CD4-positive, alpha-beta T cell (primary cell): ENCODE measurements at regions not wholly inside any gene's neighbourhood (a gene's known extent, or its start where the extent isn't known, plus 50 kb on each side); places are given as distances from the start of the nearest gene placed in this dataset.

Experiments used
- ATAC-seq: fragments of 200-7000 bp; cut with Tn5 transposase; one replicate; pipeline ENCODE4 v1.10.0; 2022; ENCODE audit warnings: mild to moderate bottlenecking; ENCODE audit not compliant: poor library complexity
- CTCF ChIA-PET: fragments of 350-600 bp; sonication (Branson Sonifier 250); formaldehyde crosslinking; loops from one replicate; lab custom pipeline; 2021; ENCODE audit warnings: antibody characterized with exemption, inconsistent platforms; lab: Charles Lee
- POLR2A ChIA-PET: fragments of 350-600 bp; sonication (Branson Sonifier 250); formaldehyde crosslinking; loops from one replicate; lab custom pipeline; 2021; ENCODE audit warnings: antibody characterized with exemption, inconsistent platforms; lab: Charles Lee
- DNase-seq, 14 experiments: peaks; one replicate each; pipeline ENCODE4 v3.0.0-alpha.2; 2013 to 2020; ENCODE audit warnings: mixed read lengths in 2 of 14
- H3K27ac ChIP-seq, 2 donors: one replicate each; pipeline versions ENCODE4 v1.5.1 to v1.7.0; 2013; ENCODE audit warnings: low read length in 2 of 2, low read depth in 1 of 2, mild to moderate bottlenecking in 1 of 2
- H3K27me3 ChIP-seq, 2 experiments: 1 replicate in 1 of 2; 2 replicates in 1 of 2; pipeline versions ENCODE4 v1.6.1 to v1.7.0; 2013; ENCODE audit warnings: low read length in 2 of 2, control low read depth in 1 of 2, mild to moderate bottlenecking in 1 of 2, moderate library complexity in 1 of 2; ENCODE audit not compliant: insufficient read depth in 2 of 2, control insufficient read depth in 1 of 2
- H3K36me3 ChIP-seq: one replicate; pipeline ENCODE4 v1.6.1; 2013; ENCODE audit warnings: low read length, control low read depth; ENCODE audit not compliant: insufficient read depth
- H3K4me1 ChIP-seq: one replicate; pipeline ENCODE4 v1.6.1; 2013; ENCODE audit warnings: low read length, control low read depth; ENCODE audit not compliant: insufficient read depth
- H3K4me3 ChIP-seq: one replicate; pipeline ENCODE4 v1.5.1; 2013; ENCODE audit warnings: mild to moderate bottlenecking, low read length, moderate library complexity
- H3K9me3 ChIP-seq, 2 experiments: 1 replicate in 1 of 2; 2 replicates in 1 of 2; pipeline versions ENCODE4 v1.6.1 to v1.7.0; 2013; ENCODE audit warnings: low read length in 2 of 2, mild to moderate bottlenecking in 2 of 2, control low read depth in 1 of 2, moderate library complexity in 1 of 2; ENCODE audit not compliant: control insufficient read depth in 1 of 2, insufficient read depth in 1 of 2
- H3K27ac Mint-ChIP-seq: one replicate; pipeline ENCODE4 v1.8.0; 2020; ENCODE audit warnings: mixed read lengths
- H3K27me3 Mint-ChIP-seq: one replicate; pipeline ENCODE4 v1.8.0; 2021; ENCODE audit warnings: mixed read lengths
- H3K36me3 Mint-ChIP-seq: one replicate; pipeline ENCODE4 v1.8.0; 2021; ENCODE audit warnings: low read depth, mixed read lengths
- H3K4me1 Mint-ChIP-seq: one replicate; pipeline ENCODE4 v1.8.0; 2021; ENCODE audit warnings: low read depth, mixed read lengths
- H3K4me3 Mint-ChIP-seq: one replicate; pipeline ENCODE4 v1.8.0; 2020; ENCODE audit warnings: mild to moderate bottlenecking, mixed read lengths
- H3K9me3 Mint-ChIP-seq: one replicate; pipeline ENCODE4 v1.8.0; 2020; ENCODE audit warnings: mixed read lengths
- intact Hi-C, 2 experiments: fragments of 100-400 bp; cut with DNase I in 1 of 2; cut with micrococcal nuclease in 1 of 2; formaldehyde crosslinking; loops; one replicate each; pipeline versions ENCODE4 v1.15.1 to v1.9.0; 2023 to 2025; cut with DNase I, micrococcal nuclease
- TF ChIP-seq, protein P1 (sequence below): fragments of 200-600 bp; IDR thresholded peaks from one replicate; pipeline ENCODE4 v1.8.0; 2022; ENCODE audit warnings: antibody characterized with exemption, mild to moderate bottlenecking

DNA sequence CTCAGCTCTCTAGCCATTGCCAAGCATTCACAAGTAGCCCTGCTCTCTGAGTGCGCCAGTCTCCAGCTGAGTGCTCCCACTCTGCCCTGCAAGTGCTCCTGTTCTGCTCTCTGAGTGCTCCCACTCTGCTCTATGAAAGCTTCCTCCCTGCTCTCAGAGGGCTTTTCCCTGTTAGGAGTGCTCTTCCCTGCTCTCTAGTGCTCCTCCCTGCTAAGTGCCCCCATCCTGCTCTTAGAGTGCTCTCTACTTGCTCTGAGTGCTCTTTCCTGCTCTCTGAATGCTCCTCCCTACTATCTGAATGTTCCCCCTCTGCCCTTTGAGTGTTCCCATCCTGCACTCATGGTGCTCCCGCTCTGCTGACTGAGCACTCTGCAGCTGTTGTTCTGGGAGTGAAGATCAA, 555.4 kb downstream of the NPHP4 start:
- Histone ChIP-seq H3K4me3 (no peak overlapping the region), H3K36me3 (no peaks in the 10 kb centered on the region), H3K9me3 (peaks cover 0 to 18% of the 10 kb centered on the region in 2 experiments), H3K27me3 (no peaks in the 10 kb centered on the region), H3K4me1 (no peaks in the 10 kb centered on the region), H3K27ac (no peak overlapping the region)
- ATAC-seq (no peak), DNase-seq (no peak)
- Mint-ChIP-seq H3K4me3 (no peak overlapping the region), H3K4me1 (no peaks in the 10 kb centered on the region), H3K9me3 (peaks cover 2% of the 10 kb centered on the region), H3K36me3 (no peaks in the 10 kb centered on the region), H3K27ac (no peak overlapping the region), H3K27me3 (peaks cover 30% of the 10 kb centered on the region)
- ChIA-PET POLR2A (no interaction called here), CTCF (no interaction called here)
- TF ChIP-seq, protein P1, sequence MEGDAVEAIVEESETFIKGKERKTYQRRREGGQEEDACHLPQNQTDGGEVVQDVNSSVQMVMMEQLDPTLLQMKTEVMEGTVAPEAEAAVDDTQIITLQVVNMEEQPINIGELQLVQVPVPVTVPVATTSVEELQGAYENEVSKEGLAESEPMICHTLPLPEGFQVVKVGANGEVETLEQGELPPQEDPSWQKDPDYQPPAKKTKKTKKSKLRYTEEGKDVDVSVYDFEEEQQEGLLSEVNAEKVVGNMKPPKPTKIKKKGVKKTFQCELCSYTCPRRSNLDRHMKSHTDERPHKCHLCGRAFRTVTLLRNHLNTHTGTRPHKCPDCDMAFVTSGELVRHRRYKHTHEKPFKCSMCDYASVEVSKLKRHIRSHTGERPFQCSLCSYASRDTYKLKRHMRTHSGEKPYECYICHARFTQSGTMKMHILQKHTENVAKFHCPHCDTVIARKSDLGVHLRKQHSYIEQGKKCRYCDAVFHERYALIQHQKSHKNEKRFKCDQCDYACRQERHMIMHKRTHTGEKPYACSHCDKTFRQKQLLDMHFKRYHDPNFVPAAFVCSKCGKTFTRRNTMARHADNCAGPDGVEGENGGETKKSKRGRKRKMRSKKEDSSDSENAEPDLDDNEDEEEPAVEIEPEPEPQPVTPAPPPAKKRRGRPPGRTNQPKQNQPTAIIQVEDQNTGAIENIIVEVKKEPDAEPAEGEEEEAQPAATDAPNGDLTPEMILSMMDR = no peak
- intact Hi-C loops = no loop called here

DNA sequence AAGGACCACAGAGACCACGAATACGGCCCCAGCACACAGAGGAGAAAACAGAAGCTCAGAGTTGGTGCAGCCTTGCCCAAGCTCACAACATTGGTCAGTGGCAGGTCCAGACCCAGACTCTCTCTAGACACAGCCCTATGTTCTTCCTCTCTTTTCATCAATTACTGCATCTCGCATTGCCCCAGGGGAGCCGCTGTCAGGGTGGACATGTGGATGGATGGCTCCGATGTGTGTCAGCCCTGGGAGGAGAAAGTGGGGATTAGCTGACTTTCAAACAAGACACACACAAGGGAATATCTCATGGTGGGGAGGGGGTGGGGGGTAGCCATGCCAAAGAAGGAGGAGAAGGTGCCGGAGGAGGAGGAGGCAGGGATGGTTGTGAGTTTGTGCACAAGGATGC, 556.8 kb downstream of the NPHP4 start:
- peaks cover 31% of the 10 kb centered on the region for H3K27me3 Mint-ChIP-seq
- ATAC-seq (no peak), DNase-seq (no peak)
- CTCF ChIA-PET = no interaction called here
- no peak overlapping the region for H3K27ac Mint-ChIP-seq
- peaks cover 2% of the 10 kb centered on the region for H3K9me3 Mint-ChIP-seq
- POLR2A ChIA-PET = no interaction called here
- no peaks in the 10 kb centered on the region for H3K4me1 Mint-ChIP-seq
- no peak overlapping the region for H3K4me3 ChIP-seq
- no peaks in the 10 kb centered on the region for H3K36me3 Mint-ChIP-seq
- H3K36me3 ChIP-seq = no peaks in the 10 kb centered on the region
- intact Hi-C loops = no loop called here
- no peaks in the 10 kb centered on the region for H3K27me3 ChIP-seq
- H3K4me3 Mint-ChIP-seq = no peak overlapping the region
- peaks cover 0 to 14% of the 10 kb centered on the region in 2 experiments for H3K9me3 ChIP-seq
- no peaks in the 10 kb centered on the region for H3K4me1 ChIP-seq
- TF ChIP-seq, protein P1 = no peak
- no peak overlapping the region for H3K27ac ChIP-seq

DNA sequence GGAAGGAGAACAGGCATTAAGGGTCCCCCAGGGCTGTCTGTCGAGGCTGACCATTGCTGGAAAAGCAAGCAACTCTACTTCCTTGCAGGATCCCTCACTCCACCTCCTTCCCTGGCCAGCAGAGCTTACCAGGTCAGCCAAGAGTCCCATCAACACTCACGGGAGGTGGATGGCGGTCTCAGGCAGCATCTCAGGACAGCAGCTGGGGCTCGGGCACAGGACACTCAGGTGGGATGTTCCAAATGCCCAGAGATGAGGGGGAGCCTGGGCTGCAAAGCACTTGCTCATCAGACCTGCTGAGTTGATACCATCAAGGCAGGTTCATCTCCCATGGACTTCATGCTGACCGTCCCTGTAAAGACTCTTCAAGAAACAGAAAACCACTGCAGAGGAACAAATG, 559.8 kb downstream of the NPHP4 start:
- H3K4me1 Mint-ChIP-seq = no peaks in the 10 kb centered on the region
- no peaks in the 10 kb centered on the region for H3K9me3 Mint-ChIP-seq
- no peaks in the 10 kb centered on the region for H3K36me3 ChIP-seq
- POLR2A ChIA-PET = no interaction called here
- TF ChIP-seq, protein P1 = no peak
- no peaks in the 10 kb centered on the region for H3K4me1 ChIP-seq
- no peaks in the 10 kb centered on the region for H3K27me3 ChIP-seq
- no peak overlapping the region for H3K4me3 ChIP-seq
- no peak for ATAC-seq
- H3K27ac ChIP-seq = no peak overlapping the region
- no peak overlapping the region for H3K27ac Mint-ChIP-seq
- no peak for DNase-seq
- H3K36me3 Mint-ChIP-seq = no peaks in the 10 kb centered on the region
- CTCF ChIA-PET = no interaction called here
- H3K27me3 Mint-ChIP-seq = peaks cover 48% of the 10 kb centered on the region
- no peak overlapping the region for H3K4me3 Mint-ChIP-seq
- no peaks in the 10 kb centered on the region for H3K9me3 ChIP-seq
- intact Hi-C loops = no loop called here
